Suprapubic skin (tissue), 4 donors: ENCODE measurements at regions not wholly inside any gene's neighbourhood (a gene's known extent, or its start where the extent isn't known, plus 50 kb on each side); places are given as distances from the start of the nearest gene placed in this dataset.

Source experiments
- DNase-seq, 2 donors: peaks; one replicate each; pipeline ENCODE4 v3.0.0-alpha.2; 2019; ENCODE audit warnings: low spot score in 2 of 2
- H3K27ac ChIP-seq: fragments of 200-600 bp; sonication (generic); one replicate; pipeline ENCODE4 v1.5.1; 2019
- H3K27me3 ChIP-seq: fragments of 200-600 bp; sonication (generic); one replicate; pipeline ENCODE4 v1.5.1; 2019
- H3K36me3 ChIP-seq: fragments of 200-600 bp; sonication (generic); one replicate; pipeline ENCODE4 v1.5.1; 2019
- H3K4me1 ChIP-seq: fragments of 200-600 bp; sonication (generic); one replicate; pipeline ENCODE4 v1.5.1; 2019
- H3K4me3 ChIP-seq: fragments of 200-600 bp; sonication (generic); one replicate; pipeline ENCODE4 v1.5.1; 2019; ENCODE audit warnings: mild to moderate bottlenecking
- H3K9me3 ChIP-seq: fragments of 200-600 bp; sonication (generic); one replicate; pipeline ENCODE4 v1.5.1; 2019
- EP300 ChIP-seq: sonication (generic); formaldehyde crosslinking; IDR thresholded peaks from one replicate; pipeline ENCODE4 v1.6.1; 2017; ENCODE audit warnings: antibody characterized with exemption
- POLR2A ChIP-seq, 2 donors: fragments of 450-650 bp; IDR thresholded peaks; one replicate each; pipeline ENCODE4 v1.6.1; 2017; ENCODE audit warnings: antibody characterized with exemption in 2 of 2, mild to moderate bottlenecking in 2 of 2, moderate library complexity in 2 of 2
- POLR2AphosphoS5 ChIP-seq, 3 donors: sonication (generic); formaldehyde crosslinking; IDR thresholded peaks; one replicate each; pipeline ENCODE4 v1.6.1; 2017; ENCODE audit warnings: antibody characterized with exemption in 3 of 3
- WGBS: methylation state at CpG from one replicate; pipeline ENCODE4 v1.1.5; 2018; 5-methylcytosine and 5-hydroxymethylcytosine counted together
- TF ChIP-seq, protein P1 (sequence below), 2 donors: fragments of 200-600 bp in 1 of 2; fragments of 450-650 bp in 1 of 2; sonication (generic) in 1 of 2; IDR thresholded peaks; one replicate each; pipeline ENCODE4 v1.5.1; 2016 to 2019; ENCODE audit warnings: antibody characterized with exemption in 2 of 2, mild to moderate bottlenecking in 1 of 2, moderate library complexity in 1 of 2

DNA sequence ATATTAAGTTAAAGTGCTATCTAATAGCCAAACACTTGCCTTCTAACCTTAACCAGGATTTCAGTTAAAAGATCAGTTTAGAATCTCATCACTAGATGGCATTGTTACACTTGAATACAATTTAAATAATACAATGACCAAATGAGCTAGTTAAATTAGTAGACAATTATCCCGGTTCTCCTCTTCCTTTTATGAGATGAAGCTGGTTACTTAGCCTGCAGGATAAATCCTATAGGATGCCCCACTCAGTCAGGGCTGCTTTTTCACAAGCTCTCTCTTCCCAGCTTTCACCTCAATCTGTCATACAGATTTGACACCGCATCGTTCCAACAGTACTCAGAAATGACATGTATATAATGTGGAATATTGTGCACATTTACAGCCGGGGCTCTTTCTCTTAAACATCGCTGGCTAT is 678.8 kb downstream of the KCNJ3 start:
- H3K27me3 ChIP-seq: no peaks in the 10 kb centered on the region
- TF ChIP-seq, protein P1, sequence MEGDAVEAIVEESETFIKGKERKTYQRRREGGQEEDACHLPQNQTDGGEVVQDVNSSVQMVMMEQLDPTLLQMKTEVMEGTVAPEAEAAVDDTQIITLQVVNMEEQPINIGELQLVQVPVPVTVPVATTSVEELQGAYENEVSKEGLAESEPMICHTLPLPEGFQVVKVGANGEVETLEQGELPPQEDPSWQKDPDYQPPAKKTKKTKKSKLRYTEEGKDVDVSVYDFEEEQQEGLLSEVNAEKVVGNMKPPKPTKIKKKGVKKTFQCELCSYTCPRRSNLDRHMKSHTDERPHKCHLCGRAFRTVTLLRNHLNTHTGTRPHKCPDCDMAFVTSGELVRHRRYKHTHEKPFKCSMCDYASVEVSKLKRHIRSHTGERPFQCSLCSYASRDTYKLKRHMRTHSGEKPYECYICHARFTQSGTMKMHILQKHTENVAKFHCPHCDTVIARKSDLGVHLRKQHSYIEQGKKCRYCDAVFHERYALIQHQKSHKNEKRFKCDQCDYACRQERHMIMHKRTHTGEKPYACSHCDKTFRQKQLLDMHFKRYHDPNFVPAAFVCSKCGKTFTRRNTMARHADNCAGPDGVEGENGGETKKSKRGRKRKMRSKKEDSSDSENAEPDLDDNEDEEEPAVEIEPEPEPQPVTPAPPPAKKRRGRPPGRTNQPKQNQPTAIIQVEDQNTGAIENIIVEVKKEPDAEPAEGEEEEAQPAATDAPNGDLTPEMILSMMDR (IDR thresholded peaks at IDR 0.05): peak in 1 of 2 donors; percentile 10
- TF ChIP-seq POLR2A (IDR thresholded peaks at IDR 0.05): no peak
- 63% methylated on average over 5 of the region's 5 CpGs for WGBS

DNA sequence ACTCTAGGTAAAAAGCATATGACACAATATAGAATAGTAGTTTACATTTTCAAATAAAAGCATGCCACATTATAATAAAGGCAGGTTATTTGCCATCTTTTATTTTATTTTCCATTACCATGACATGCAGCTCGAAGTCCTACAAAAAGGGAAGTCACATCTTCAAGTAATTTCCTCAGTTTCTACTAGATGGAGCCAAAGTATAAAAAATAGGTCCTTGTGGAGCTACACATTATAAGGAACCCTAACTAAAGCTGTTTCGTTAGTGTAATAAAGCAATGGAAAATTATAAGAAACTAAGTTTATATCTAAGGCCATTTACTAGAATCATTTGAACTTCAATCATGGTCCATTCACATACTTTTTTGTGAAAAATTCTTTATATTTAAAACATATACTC is 674.5 kb downstream of the KCNJ3 start:
- no peaks in the 10 kb centered on the region for H3K36me3 ChIP-seq
- 18% methylated on average over 2 of the region's 2 CpGs for WGBS
- H3K27me3 ChIP-seq: no peaks in the 10 kb centered on the region
- TF ChIP-seq, protein P1 (IDR thresholded peaks at IDR 0.05): peak in 1 of 2 donors; percentile 5
- no peak for TF ChIP-seq POLR2A (IDR thresholded peaks at IDR 0.05)
- H3K4me1 ChIP-seq: no peaks in the 10 kb centered on the region
- H3K27ac ChIP-seq: no peak overlapping the region
- DNase-seq: no peak
- H3K4me3 ChIP-seq: no peak overlapping the region
- H3K9me3 ChIP-seq: no peaks in the 10 kb centered on the region

More for the DNA sequence above, 678.8 kb downstream of the KCNJ3 start:
- Histone ChIP-seq H3K4me1 (no peaks in the 10 kb centered on the region), H3K27ac (no peak overlapping the region), H3K4me3 (no peak overlapping the region), H3K9me3 (no peaks in the 10 kb centered on the region), H3K36me3 (no peaks in the 10 kb centered on the region)
- DNase-seq: no peak

DNA sequence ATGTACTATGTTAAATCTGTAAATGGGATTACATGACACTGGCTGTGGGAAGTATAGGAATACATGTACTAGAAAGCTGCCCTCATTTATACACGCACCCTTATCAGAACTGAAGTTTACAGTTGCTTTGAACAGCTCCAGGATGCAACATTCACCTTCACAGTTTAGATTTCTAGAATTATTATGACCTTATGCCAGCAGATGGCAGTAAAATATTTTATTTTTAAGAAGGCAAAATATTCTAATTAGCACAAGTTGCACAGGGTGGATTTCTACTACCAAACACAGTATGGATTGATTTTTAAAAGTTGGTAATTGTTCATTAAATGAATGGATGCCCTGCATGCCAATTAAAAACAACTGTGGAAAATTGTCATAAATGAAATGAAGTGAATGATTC is 670.4 kb downstream of the KCNJ3 start:
- Histone ChIP-seq H3K4me1 (no peaks in the 10 kb centered on the region), H3K4me3 (no peak overlapping the region), H3K9me3 (no peaks in the 10 kb centered on the region), H3K27ac (no peak overlapping the region), H3K27me3 (no peaks in the 10 kb centered on the region), H3K36me3 (no peaks in the 10 kb centered on the region)
- no peak for DNase-seq
- WGBS: 40% methylated on average over 1 of the region's 1 CpG
- TF ChIP-seq POLR2A (IDR thresholded peaks at IDR 0.05): no peak
- TF ChIP-seq, protein P1 (IDR thresholded peaks at IDR 0.05): no peak

DNA sequence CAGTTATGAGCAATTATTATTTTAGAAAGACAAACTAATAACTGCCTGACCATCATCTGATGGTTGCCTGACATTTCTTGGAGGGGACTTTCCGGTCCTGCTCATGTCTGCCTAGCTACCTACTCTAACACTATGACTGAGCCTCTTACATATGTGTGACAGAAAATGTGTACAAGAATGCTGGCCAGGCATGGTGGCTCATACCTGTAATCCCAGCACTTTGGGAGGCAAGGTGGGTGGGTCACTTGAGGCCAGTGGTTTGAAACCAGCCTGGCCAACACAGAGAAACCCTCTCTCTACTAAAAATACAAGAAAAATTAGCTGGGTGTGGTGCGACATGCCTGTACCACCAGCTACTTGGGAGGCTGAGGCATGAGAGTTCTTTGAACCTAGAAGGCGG is 666.3 kb downstream of the KCNJ3 start:
- no peaks in the 10 kb centered on the region for H3K36me3 ChIP-seq
- DNase-seq: no peak
- no peaks in the 10 kb centered on the region for H3K27me3 ChIP-seq
- TF ChIP-seq EP300: no peak
- TF ChIP-seq POLR2A (IDR thresholded peaks at IDR 0.05): no peak
- no peak for TF ChIP-seq POLR2AphosphoS5 (IDR thresholded peaks at IDR 0.05)
- TF ChIP-seq, protein P1 (IDR thresholded peaks at IDR 0.05): no peak
- 96% methylated on average over 3 of the region's 3 CpGs for WGBS
- H3K27ac ChIP-seq: no peak overlapping the region
- no peaks in the 10 kb centered on the region for H3K9me3 ChIP-seq
- H3K4me3 ChIP-seq: no peak overlapping the region
- no peaks in the 10 kb centered on the region for H3K4me1 ChIP-seq

DNA sequence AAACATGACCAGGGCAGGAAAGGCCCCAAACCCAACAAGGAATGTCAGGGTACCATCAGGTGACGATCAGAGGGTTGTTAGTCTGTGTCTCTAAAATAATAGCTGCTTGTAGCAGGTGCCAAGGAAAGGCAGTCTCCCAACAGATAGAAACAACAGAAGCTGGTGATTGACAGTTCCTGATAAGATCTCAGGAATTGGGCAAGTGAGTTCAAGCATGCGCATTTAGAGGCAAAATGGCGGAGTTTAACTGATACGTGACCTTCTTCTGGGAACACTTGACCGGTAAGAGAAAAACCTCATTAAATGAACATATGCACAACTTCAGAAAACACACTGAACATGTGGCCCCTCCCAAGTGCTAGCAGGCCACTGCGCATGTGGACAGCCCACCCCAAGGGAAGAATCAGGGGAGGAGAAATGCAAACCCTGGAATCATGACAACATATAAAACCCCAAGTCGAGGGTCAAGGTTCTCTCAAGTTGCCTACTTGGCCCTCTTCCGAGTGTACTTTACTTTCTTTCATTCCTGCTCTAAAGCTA is 664.9 kb downstream of the KCNJ3 start:
- 90% methylated on average over 8 of the region's 8 CpGs for WGBS
- TF ChIP-seq POLR2AphosphoS5 (IDR thresholded peaks at IDR 0.05): no peak
- TF ChIP-seq, protein P1 (IDR thresholded peaks at IDR 0.05): no peak
- no peak for TF ChIP-seq POLR2A (IDR thresholded peaks at IDR 0.05)
- no peak for TF ChIP-seq EP300
- H3K36me3 ChIP-seq: no peaks in the 10 kb centered on the region
- no peaks in the 10 kb centered on the region for H3K27me3 ChIP-seq
- no peak overlapping the region for H3K27ac ChIP-seq
- H3K4me1 ChIP-seq: no peaks in the 10 kb centered on the region
- DNase-seq: no peak
- H3K4me3 ChIP-seq: no peak overlapping the region
- no peaks in the 10 kb centered on the region for H3K9me3 ChIP-seq
